ENCODE measurements at regions not wholly inside any gene's neighbourhood (a gene's known extent, or its start where the extent isn't known, plus 50 kb on each side); places are given as distances from the start of the nearest gene placed in this dataset.

GRCh38 chr9:78491402-78491801 lies 194.5 kb downstream of the PSAT1 start:
- H2BK120ac ChIP-seq (ENCODE audit: low read depth, low read length): no peak overlapping the region
- H3K9ac ChIP-seq (ENCODE audit: low read length): no peak overlapping the region
- H3K79me1 ChIP-seq (replicated peaks; ENCODE audit: low read length, poor library complexity, severe bottlenecking): no peaks in the 10 kb centered on the region
- no peak overlapping the region for H2BK15ac ChIP-seq (ENCODE audit: low read depth, poor library complexity, severe bottlenecking)
- no peaks in the 10 kb centered on the region for H3K27me3 ChIP-seq (ENCODE audit: control insufficient read depth in 1 of 2, insufficient read depth in 1 of 2, low read length in 2 of 2)
- H2AK5ac ChIP-seq (ENCODE audit: low read length, severe bottlenecking): no peak overlapping the region
- no peak overlapping the region for H3K27ac ChIP-seq (ENCODE audit: low read length, poor library complexity, severe bottlenecking)
- H3K9me3 ChIP-seq (ENCODE audit: control insufficient read depth, low read length): no peaks in the 10 kb centered on the region
- H2BK12ac ChIP-seq (ENCODE audit: low read length in 2 of 2): no peak overlapping the region
- WGBS: 72% methylated on average over 3 of the region's 3 CpGs
- no peak overlapping the region for H3K14ac ChIP-seq (ENCODE audit: low read length in 2 of 2)
- DNase-seq: no peak
- no peak overlapping the region for H3K18ac ChIP-seq (ENCODE audit: low read depth in 1 of 2, low read length in 2 of 2)
- H3K4ac ChIP-seq (ENCODE audit: low read depth in 1 of 2, low read length in 2 of 2): no peak overlapping the region
- H3K36me3 ChIP-seq (ENCODE audit: control insufficient read depth in 1 of 2, insufficient read depth in 2 of 2, low read depth in 1 of 2, low read length in 2 of 2): no peaks in the 10 kb centered on the region
- H2BK5ac ChIP-seq (ENCODE audit: low read depth, low read length, poor library complexity, severe bottlenecking): no peak overlapping the region
- no peak overlapping the region for H4K8ac ChIP-seq (ENCODE audit: low read length)
- H3K4me2 ChIP-seq (ENCODE audit: low read length, poor library complexity, severe bottlenecking): no peak overlapping the region
- H4K91ac ChIP-seq (ENCODE audit: low read length): no peak overlapping the region
- no peak overlapping the region for H3K4me3 ChIP-seq (ENCODE audit: insufficient read depth in 1 of 2, low read depth in 1 of 2, low read length in 2 of 2)
- no peak overlapping the region for H3K23ac ChIP-seq (ENCODE audit: low read length in 2 of 2)
- no peaks in the 10 kb centered on the region for H3K4me1 ChIP-seq (ENCODE audit: control insufficient read depth, insufficient read depth, low read depth, low read length)
- no peak overlapping the region for H2AFZ ChIP-seq (ENCODE audit: low read depth, low read length)

- DNase-seq: no peak
- Histone ChIP-seq H3K4me1 (ENCODE audit: control insufficient read depth, insufficient read depth, low read depth, low read length) (no peaks in the 10 kb centered on the region), H3K14ac (ENCODE audit: low read length in 2 of 2) (no peak overlapping the region), H2BK12ac (ENCODE audit: low read length in 2 of 2) (no peak overlapping the region), H2BK5ac (ENCODE audit: low read depth, low read length, poor library complexity, severe bottlenecking) (no peak overlapping the region), H3K4me2 (ENCODE audit: low read length, poor library complexity, severe bottlenecking) (no peak overlapping the region), H2BK15ac (ENCODE audit: low read depth, poor library complexity, severe bottlenecking) (no peak overlapping the region), H3K23ac (ENCODE audit: low read length in 2 of 2) (no peak overlapping the region), H4K8ac (ENCODE audit: low read length) (no peak overlapping the region), H3K9me3 (ENCODE audit: control insufficient read depth, low read length) (no peaks in the 10 kb centered on the region), H3K27me3 (ENCODE audit: control insufficient read depth in 1 of 2, insufficient read depth in 1 of 2, low read length in 2 of 2) (no peaks in the 10 kb centered on the region), H4K91ac (ENCODE audit: low read length) (no peak overlapping the region), H3K18ac (ENCODE audit: low read depth in 1 of 2, low read length in 2 of 2) (no peak overlapping the region), H2AK5ac (ENCODE audit: low read length, severe bottlenecking) (no peak overlapping the region), H3K36me3 (ENCODE audit: control insufficient read depth in 1 of 2, insufficient read depth in 2 of 2, low read depth in 1 of 2, low read length in 2 of 2) (no peaks in the 10 kb centered on the region), H3K27ac (ENCODE audit: low read length, poor library complexity, severe bottlenecking) (no peak overlapping the region), H2AFZ (ENCODE audit: low read depth, low read length) (no peak overlapping the region), H3K9ac (ENCODE audit: low read length) (no peak overlapping the region), H3K4ac (ENCODE audit: low read depth in 1 of 2, low read length in 2 of 2) (no peak overlapping the region), H3K4me3 (ENCODE audit: insufficient read depth in 1 of 2, low read depth in 1 of 2, low read length in 2 of 2) (no peak overlapping the region), H3K79me1 (replicated peaks; ENCODE audit: low read length, poor library complexity, severe bottlenecking) (no peaks in the 10 kb centered on the region), H2BK120ac (ENCODE audit: low read depth, low read length) (no peak overlapping the region)
- whole genome bisulfite sequencing: 96% methylated on average over 1 of the region's 2 CpGs
Observed at GRCh38 chr9:78493166-78493742, 196.3 kb downstream of the PSAT1 start.

GRCh38 chr9:78502566-78502965 lies 205.6 kb downstream of the PSAT1 start:
- Histone ChIP-seq H4K91ac (ENCODE audit: low read length) (no peak overlapping the region), H3K23ac (ENCODE audit: low read length in 2 of 2) (no peak overlapping the region), H3K4me1 (ENCODE audit: control insufficient read depth, insufficient read depth, low read depth, low read length) (no peaks in the 10 kb centered on the region), H3K36me3 (ENCODE audit: control insufficient read depth in 1 of 2, insufficient read depth in 2 of 2, low read depth in 1 of 2, low read length in 2 of 2) (no peaks in the 10 kb centered on the region), H3K79me1 (replicated peaks; ENCODE audit: low read length, poor library complexity, severe bottlenecking) (no peaks in the 10 kb centered on the region), H2BK12ac (ENCODE audit: low read length in 2 of 2) (no peak overlapping the region), H3K27me3 (ENCODE audit: control insufficient read depth in 1 of 2, insufficient read depth in 1 of 2, low read length in 2 of 2) (no peaks in the 10 kb centered on the region), H4K8ac (ENCODE audit: low read length) (no peak overlapping the region), H3K9me3 (ENCODE audit: control insufficient read depth, low read length) (peaks cover 3% of the 10 kb centered on the region), H2AFZ (ENCODE audit: low read depth, low read length) (no peak overlapping the region), H2BK15ac (ENCODE audit: low read depth, poor library complexity, severe bottlenecking) (no peak overlapping the region), H3K4me2 (ENCODE audit: low read length, poor library complexity, severe bottlenecking) (no peak overlapping the region), H3K27ac (ENCODE audit: low read length, poor library complexity, severe bottlenecking) (no peak overlapping the region), H2BK5ac (ENCODE audit: low read depth, low read length, poor library complexity, severe bottlenecking) (no peak overlapping the region), H2AK5ac (ENCODE audit: low read length, severe bottlenecking) (no peak overlapping the region), H3K4ac (ENCODE audit: low read depth in 1 of 2, low read length in 2 of 2) (no peak overlapping the region), H3K18ac (ENCODE audit: low read depth in 1 of 2, low read length in 2 of 2) (no peak overlapping the region), H3K9ac (ENCODE audit: low read length) (no peak overlapping the region), H3K14ac (ENCODE audit: low read length in 2 of 2) (no peak overlapping the region), H3K4me3 (ENCODE audit: insufficient read depth in 1 of 2, low read depth in 1 of 2, low read length in 2 of 2) (no peak overlapping the region), H2BK120ac (ENCODE audit: low read depth, low read length) (no peak overlapping the region)
- 58% methylated on average over 5 of the region's 5 CpGs for WGBS
- DNase-seq: no peak

- Histone ChIP-seq H3K4ac (ENCODE audit: low read depth in 1 of 2, low read length in 2 of 2) (no peak overlapping the region), H3K4me3 (ENCODE audit: insufficient read depth in 1 of 2, low read depth in 1 of 2, low read length in 2 of 2) (no peak overlapping the region), H3K27ac (ENCODE audit: low read length, poor library complexity, severe bottlenecking) (no peak overlapping the region), H3K4me2 (ENCODE audit: low read length, poor library complexity, severe bottlenecking) (no peak overlapping the region), H2AFZ (ENCODE audit: low read depth, low read length) (no peak overlapping the region), H4K8ac (ENCODE audit: low read length) (no peak overlapping the region), H3K36me3 (ENCODE audit: control insufficient read depth in 1 of 2, insufficient read depth in 2 of 2, low read depth in 1 of 2, low read length in 2 of 2) (no peaks in the 10 kb centered on the region), H3K9me3 (ENCODE audit: control insufficient read depth, low read length) (peaks cover 3% of the 10 kb centered on the region), H4K91ac (ENCODE audit: low read length) (no peak overlapping the region), H2BK15ac (ENCODE audit: low read depth, poor library complexity, severe bottlenecking) (no peak overlapping the region), H3K4me1 (ENCODE audit: control insufficient read depth, insufficient read depth, low read depth, low read length) (no peaks in the 10 kb centered on the region), H3K27me3 (ENCODE audit: control insufficient read depth in 1 of 2, insufficient read depth in 1 of 2, low read length in 2 of 2) (no peaks in the 10 kb centered on the region), H2BK12ac (ENCODE audit: low read length in 2 of 2) (no peak overlapping the region), H2BK120ac (ENCODE audit: low read depth, low read length) (no peak overlapping the region), H2BK5ac (ENCODE audit: low read depth, low read length, poor library complexity, severe bottlenecking) (no peak overlapping the region), H3K18ac (ENCODE audit: low read depth in 1 of 2, low read length in 2 of 2) (no peak overlapping the region), H3K9ac (ENCODE audit: low read length) (no peak overlapping the region), H3K14ac (ENCODE audit: low read length in 2 of 2) (no peak overlapping the region), H3K23ac (ENCODE audit: low read length in 2 of 2) (no peak overlapping the region), H3K79me1 (replicated peaks; ENCODE audit: low read length, poor library complexity, severe bottlenecking) (no peaks in the 10 kb centered on the region), H2AK5ac (ENCODE audit: low read length, severe bottlenecking) (no peak overlapping the region)
- 82% methylated on average over 2 of the region's 2 CpGs for WGBS
- no peak for DNase-seq
Observed at GRCh38 chr9:78505546-78505945, 208.6 kb downstream of the PSAT1 start.
